DND-41 (cell line): ENCODE measurements at regions not wholly inside any gene's neighbourhood (a gene's known extent, or its start where the extent isn't known, plus 50 kb on each side); places are given as distances from the start of the nearest gene placed in this dataset.

Experiments used
- EZH2 ChIP-seq: IDR thresholded peaks from 3 replicates; pipeline ENCODE4 v1.6.1; 2012; ENCODE audit warnings: borderline replicate concordance, low read depth, mild to moderate bottlenecking, moderate library complexity, low read length, inconsistent platforms; ENCODE audit not compliant: severe bottlenecking
- TF ChIP-seq, protein P1 (sequence below): IDR thresholded peaks from 2 replicates; pipeline ENCODE4 v1.5.1; 2012; ENCODE audit warnings: borderline replicate concordance, low read length, moderate library complexity, mild to moderate bottlenecking; ENCODE audit not compliant: poor library complexity, severe bottlenecking; ENCODE audit errors: extremely low read depth

DNA sequence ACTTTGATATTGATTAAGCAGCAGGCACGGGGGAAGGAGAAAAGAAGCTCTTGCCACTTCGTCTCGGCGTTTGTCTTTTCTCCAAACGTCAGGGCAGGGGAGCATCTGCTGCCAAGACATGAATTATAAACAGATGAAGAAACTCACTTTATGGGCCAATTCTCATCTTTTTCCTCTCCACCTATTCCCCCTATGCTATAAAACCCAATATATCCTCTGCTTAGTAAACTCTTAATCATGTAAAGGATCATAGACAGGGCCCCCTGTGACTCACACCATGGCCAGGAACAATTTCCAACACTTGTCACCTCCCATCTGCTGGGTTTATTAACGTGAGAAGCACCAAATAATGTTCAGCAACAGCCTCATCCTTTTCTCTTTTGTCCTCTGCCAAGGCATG is 1092.1 kb upstream of the TMEM132C start:
- TF ChIP-seq, protein P1, sequence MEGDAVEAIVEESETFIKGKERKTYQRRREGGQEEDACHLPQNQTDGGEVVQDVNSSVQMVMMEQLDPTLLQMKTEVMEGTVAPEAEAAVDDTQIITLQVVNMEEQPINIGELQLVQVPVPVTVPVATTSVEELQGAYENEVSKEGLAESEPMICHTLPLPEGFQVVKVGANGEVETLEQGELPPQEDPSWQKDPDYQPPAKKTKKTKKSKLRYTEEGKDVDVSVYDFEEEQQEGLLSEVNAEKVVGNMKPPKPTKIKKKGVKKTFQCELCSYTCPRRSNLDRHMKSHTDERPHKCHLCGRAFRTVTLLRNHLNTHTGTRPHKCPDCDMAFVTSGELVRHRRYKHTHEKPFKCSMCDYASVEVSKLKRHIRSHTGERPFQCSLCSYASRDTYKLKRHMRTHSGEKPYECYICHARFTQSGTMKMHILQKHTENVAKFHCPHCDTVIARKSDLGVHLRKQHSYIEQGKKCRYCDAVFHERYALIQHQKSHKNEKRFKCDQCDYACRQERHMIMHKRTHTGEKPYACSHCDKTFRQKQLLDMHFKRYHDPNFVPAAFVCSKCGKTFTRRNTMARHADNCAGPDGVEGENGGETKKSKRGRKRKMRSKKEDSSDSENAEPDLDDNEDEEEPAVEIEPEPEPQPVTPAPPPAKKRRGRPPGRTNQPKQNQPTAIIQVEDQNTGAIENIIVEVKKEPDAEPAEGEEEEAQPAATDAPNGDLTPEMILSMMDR = no peak
- TF ChIP-seq EZH2 = no peak
